Mucosa of descending colon (tissue), 3 donors: ENCODE measurements at regions not wholly inside any gene's neighbourhood (a gene's known extent, or its start where the extent isn't known, plus 50 kb on each side); places are given as distances from the start of the nearest gene placed in this dataset.
"Not testable (repeated sequence)": the region's sequence is repeated elsewhere in the genome, so short reads cannot be mapped to it uniquely, and the experiment has no call there.

Experiments
- ATAC-seq: fragments of 200-7000 bp; cut with Tn5 transposase; one replicate; pipeline ENCODE4 v1.9.1; 2020; ENCODE audit warnings: mild to moderate bottlenecking, moderate library complexity
- DNase-seq, 3 donors: peaks; one replicate each; pipeline ENCODE4 v3.0.0-alpha.2; 2020
- H3K36me3 ChIP-seq: fragments of 200-600 bp; one replicate; pipeline ENCODE4 v1.8.0; 2021; ENCODE audit warnings: low read depth, mild to moderate bottlenecking
- H3K4me1 ChIP-seq: fragments of 200-600 bp; one replicate; pipeline ENCODE4 v1.8.0; 2021; ENCODE audit warnings: low read depth, mild to moderate bottlenecking
- H3K4me3 ChIP-seq: fragments of 200-600 bp; one replicate; pipeline ENCODE4 v1.8.0; 2021; ENCODE audit warnings: mild to moderate bottlenecking
- H3K9me3 ChIP-seq: fragments of 200-600 bp; one replicate; pipeline ENCODE4 v1.8.0; 2021; ENCODE audit warnings: mild to moderate bottlenecking
- intact Hi-C, 2 donors: fragments of 100-400 bp; cut with DNase I in 1 of 2; cut with micrococcal nuclease in 1 of 2; formaldehyde crosslinking; loops; one replicate each; pipeline versions ENCODE4 v1.11.0 to v1.11.1; 2022; cut with DNase I, micrococcal nuclease
- TF ChIP-seq, protein P1 (sequence below): fragments of 200-600 bp; IDR thresholded peaks from one replicate; pipeline ENCODE4 v1.8.0; 2022; ENCODE audit warnings: antibody characterized with exemption, mild to moderate bottlenecking
- donor health status: DM: no; HTN: no; CAD: no; lungs with moderate emphysema.
- donor health status: DM: no; HTN: no; CAD: no.
- donor health status: DM: no; HTN: yes; CAD: no.

DNA sequence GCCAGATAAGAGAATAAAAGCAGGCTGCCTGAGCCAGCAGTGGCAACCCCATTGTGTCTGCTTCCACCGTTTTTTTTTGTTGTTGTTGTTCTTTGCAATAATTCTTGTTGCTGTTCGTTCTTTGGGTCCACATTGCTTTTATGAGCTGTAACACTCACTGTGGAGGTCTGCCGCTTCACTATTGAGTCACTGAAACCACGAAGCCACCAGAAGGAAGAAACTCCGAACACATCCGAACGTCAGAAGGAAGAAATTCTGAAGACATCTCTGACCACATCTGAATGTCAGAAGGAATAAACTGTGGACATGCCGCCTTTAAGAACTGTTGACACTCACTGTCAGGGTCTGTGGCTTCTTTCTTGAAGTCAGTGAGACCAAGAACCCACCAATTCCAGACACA lies 110.5 kb downstream of the PCDH18 start:
- TF ChIP-seq, protein P1, sequence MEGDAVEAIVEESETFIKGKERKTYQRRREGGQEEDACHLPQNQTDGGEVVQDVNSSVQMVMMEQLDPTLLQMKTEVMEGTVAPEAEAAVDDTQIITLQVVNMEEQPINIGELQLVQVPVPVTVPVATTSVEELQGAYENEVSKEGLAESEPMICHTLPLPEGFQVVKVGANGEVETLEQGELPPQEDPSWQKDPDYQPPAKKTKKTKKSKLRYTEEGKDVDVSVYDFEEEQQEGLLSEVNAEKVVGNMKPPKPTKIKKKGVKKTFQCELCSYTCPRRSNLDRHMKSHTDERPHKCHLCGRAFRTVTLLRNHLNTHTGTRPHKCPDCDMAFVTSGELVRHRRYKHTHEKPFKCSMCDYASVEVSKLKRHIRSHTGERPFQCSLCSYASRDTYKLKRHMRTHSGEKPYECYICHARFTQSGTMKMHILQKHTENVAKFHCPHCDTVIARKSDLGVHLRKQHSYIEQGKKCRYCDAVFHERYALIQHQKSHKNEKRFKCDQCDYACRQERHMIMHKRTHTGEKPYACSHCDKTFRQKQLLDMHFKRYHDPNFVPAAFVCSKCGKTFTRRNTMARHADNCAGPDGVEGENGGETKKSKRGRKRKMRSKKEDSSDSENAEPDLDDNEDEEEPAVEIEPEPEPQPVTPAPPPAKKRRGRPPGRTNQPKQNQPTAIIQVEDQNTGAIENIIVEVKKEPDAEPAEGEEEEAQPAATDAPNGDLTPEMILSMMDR = no peak
- no peak for DNase-seq
- Histone ChIP-seq H3K4me1 (no peaks in the 10 kb centered on the region), H3K4me3 (no peak overlapping the region), H3K36me3 (no peaks in the 10 kb centered on the region), H3K9me3 (peaks cover 11% of the 10 kb centered on the region)
- intact Hi-C loops = no loop called here
- ATAC-seq = no peak

- no peak for ATAC-seq
- intact Hi-C loops = no loop called here
- Histone ChIP-seq H3K9me3 (peaks cover 11% of the 10 kb centered on the region), H3K4me1 (no peaks in the 10 kb centered on the region), H3K4me3 (no peak overlapping the region), H3K36me3 (no peaks in the 10 kb centered on the region)
- DNase-seq = no peak
- TF ChIP-seq, protein P1 = no peak
Observed at GRCh38 chr4:137420901-137421396, 111.3 kb downstream of the PCDH18 start.

DNA sequence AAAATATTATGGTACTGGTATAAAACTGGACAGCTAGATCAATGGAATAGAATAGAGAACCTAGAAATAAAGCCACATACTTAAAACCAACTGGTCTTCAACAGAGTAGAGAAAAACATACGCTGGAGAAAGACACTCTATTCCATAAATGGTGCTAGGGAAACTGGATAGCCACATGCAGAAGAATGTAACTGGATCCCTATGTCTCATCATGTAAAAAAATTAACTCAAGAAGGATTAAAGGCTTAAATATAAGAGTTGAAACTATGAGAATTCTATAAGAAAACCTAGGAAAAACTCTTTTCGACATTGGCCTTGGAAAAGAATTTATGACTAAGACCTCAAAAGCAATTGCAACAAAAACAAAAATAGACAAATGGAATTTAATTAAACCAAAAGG lies 114.6 kb downstream of the PCDH18 start:
- intact Hi-C loops = no loop called here
- H3K4me1 ChIP-seq = no peaks in the 10 kb centered on the region
- no peak overlapping the region for H3K4me3 ChIP-seq
- peaks cover 11% of the 10 kb centered on the region for H3K9me3 ChIP-seq
- ATAC-seq (no peak), DNase-seq (no peak)
- H3K36me3 ChIP-seq = no peaks in the 10 kb centered on the region
- TF ChIP-seq, protein P1 = no peak

- ATAC-seq = no peak
Observed at GRCh38 chr4:137414802-137415201, 117.5 kb downstream of the PCDH18 start.

GRCh38 chr4:137408527-137409177 lies 123.6 kb downstream of the PCDH18 start:
- DNase-seq = no peak
- Histone ChIP-seq H3K4me1 (no peaks in the 10 kb centered on the region), H3K9me3 (no peaks in the 10 kb centered on the region), H3K36me3 (no peaks in the 10 kb centered on the region), H3K4me3 (no peak overlapping the region)
- intact Hi-C loops = no loop called here
- TF ChIP-seq, protein P1 = no peak
- ATAC-seq = no peak

More at GRCh38 chr4:137414802-137415201, 117.5 kb downstream of the PCDH18 start:
- intact Hi-C loops = no loop called here
- TF ChIP-seq, protein P1 = no peak
- Histone ChIP-seq H3K4me3 (no peak overlapping the region), H3K36me3 (no peaks in the 10 kb centered on the region), H3K9me3 (no peaks in the 10 kb centered on the region), H3K4me1 (no peaks in the 10 kb centered on the region)
- DNase-seq = no peak

DNA sequence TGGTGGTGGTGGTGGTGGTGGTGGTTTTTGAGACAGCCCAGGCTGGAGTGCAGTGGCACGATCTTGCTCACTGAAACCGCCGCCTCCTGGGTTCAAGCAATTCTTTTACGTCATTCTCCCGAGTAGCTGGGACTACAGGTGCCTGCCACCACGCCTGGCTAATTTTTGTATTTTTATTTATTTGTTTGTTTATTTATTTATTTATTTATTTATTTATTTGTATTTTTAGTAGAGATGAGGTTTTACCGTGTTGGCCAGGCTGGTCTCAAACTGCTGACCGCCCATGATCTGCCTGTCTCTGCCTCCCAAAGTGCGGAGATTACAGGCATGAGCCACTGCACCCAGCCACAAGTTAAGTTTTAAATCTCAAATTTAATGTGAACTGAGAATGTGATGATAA lies 126.5 kb downstream of the PCDH18 start:
- H3K36me3 ChIP-seq, H3K4me1 ChIP-seq, intact Hi-C loops, ATAC-seq, H3K4me3 ChIP-seq, H3K9me3 ChIP-seq, DNase-seq: not testable (repeated sequence)
